SH-SY5Y (cell line): ENCODE measurements at regions not wholly inside any gene's neighbourhood (a gene's known extent, or its start where the extent isn't known, plus 50 kb on each side); places are given as distances from the start of the nearest gene placed in this dataset.

Experiments used
- GATA2 ChIP-seq: IDR thresholded peaks from 2 replicates; pipeline ENCODE4 v1.6.1; 2011; ENCODE audit warnings: mild to moderate bottlenecking, low read depth, low read length
- GATA3 ChIP-seq: IDR thresholded peaks from 2 replicates; pipeline ENCODE4 v1.6.1; 2011; ENCODE audit warnings: low read depth, mild to moderate bottlenecking, low read length, moderate library complexity

DNA sequence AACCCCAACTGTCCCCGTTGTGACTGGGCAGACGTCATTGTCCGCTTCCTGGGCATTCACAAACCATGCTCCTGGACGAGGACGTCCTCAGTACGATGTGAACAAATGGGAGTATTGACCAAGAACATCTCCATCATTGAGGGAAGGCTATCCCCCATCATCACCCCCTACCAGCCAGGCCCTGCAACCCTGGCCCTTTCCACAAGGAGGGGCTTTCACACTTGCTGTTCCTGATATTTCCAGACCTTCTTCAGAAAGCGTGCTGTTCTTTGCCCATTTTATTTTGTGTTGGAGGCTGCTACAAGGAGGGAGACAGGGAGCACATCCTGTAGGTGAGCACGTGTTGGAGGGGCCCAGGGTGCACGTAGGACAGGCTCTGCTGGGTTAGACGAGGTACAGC lies 277.0 kb upstream of the LRRC3B start:
- TF ChIP-seq GATA2, result no peak
- TF ChIP-seq GATA3, result no peak
